ENCODE measurements at regions not wholly inside any gene's neighbourhood (a gene's known extent, or its start where the extent isn't known, plus 50 kb on each side); places are given as distances from the start of the nearest gene placed in this dataset.
A peak's percentile ranks its signal among the peaks of the same experiment; 100 is the strongest.

DNA sequence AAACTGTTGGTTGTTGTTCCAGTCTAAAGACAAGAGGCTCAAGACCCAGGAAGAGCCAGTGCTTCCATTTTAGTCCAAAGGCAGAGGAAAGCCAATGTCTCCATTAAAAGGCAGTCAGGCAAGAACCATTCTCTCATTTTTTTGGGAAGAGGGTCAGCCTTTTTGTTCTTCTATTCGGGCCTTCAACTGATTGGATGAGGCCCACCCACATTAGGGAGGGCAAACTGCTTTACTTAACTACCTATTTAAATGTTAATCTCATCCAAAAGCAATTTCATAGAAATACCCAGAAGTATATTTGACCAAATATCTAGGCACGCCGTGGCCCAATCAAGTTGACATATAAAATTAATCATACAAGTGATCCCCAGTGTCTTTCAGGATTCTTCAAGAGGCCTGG, 104.4 kb upstream of the SYT6 start:
- TF ChIP-seq, protein P1, sequence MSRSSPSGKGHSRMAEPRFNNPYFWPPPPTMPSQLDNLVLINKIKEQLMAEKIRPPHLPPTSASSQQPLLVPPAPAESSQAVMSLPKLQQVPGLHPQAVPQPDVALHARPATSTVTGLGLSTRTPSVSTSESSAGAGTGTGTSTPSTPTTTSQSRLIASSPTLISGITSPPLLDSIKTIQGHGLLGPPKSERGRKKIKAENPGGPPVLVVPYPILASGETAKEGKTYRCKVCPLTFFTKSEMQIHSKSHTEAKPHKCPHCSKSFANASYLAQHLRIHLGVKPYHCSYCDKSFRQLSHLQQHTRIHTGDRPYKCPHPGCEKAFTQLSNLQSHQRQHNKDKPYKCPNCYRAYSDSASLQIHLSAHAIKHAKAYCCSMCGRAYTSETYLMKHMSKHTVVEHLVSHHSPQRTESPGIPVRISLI (tag by site-specific recombination; IDR thresholded peaks at IDR 0.05), result no peak
- peak; percentile 96 for TF ChIP-seq ZNF10 (tag by site-specific recombination; IDR thresholded peaks at IDR 0.05)
- no peak overlapping the region for H3K4me3 ChIP-seq (ENCODE audit: low read depth, low read length)
- H3K36me3 ChIP-seq (ENCODE audit: control insufficient read depth in 2 of 2, insufficient read depth in 1 of 2, low read length in 2 of 2), result no peaks in the 10 kb centered on the region
- ChIA-PET POLR2A (no interaction called here), CTCF (interaction anchor here (1.4 kb wide), 1 partner anchor 25 kb away, joined by 3 read pairs; no protein-coding TSS in a partner anchor)
- no peaks in the 10 kb centered on the region for H3K9me3 ChIP-seq (ENCODE audit: control insufficient read depth, insufficient read depth, low read depth, low read length)
- H3K4me1 ChIP-seq (ENCODE audit: control insufficient read depth, insufficient read depth, low read length), result no peaks in the 10 kb centered on the region
- H3K27ac ChIP-seq (ENCODE audit: extremely low read depth, low read depth, low read length), result no peak overlapping the region

GRCh38 chr1:114257554-114257953, 103.9 kb upstream of the SYT6 start:
- Histone ChIP-seq H3K36me3 (ENCODE audit: control insufficient read depth in 2 of 2, insufficient read depth in 1 of 2, low read length in 2 of 2) (no peaks in the 10 kb centered on the region), H3K4me3 (ENCODE audit: low read depth, low read length) (no peak overlapping the region), H3K9me3 (ENCODE audit: control insufficient read depth, insufficient read depth, low read depth, low read length) (no peaks in the 10 kb centered on the region), H3K27ac (ENCODE audit: extremely low read depth, low read depth, low read length) (no peak overlapping the region), H3K4me1 (ENCODE audit: control insufficient read depth, insufficient read depth, low read length) (no peaks in the 10 kb centered on the region)
- TF ChIP-seq ZSCAN23 (tag by site-specific recombination; IDR thresholded peaks at IDR 0.05) (no peak), ZNF548 (tag by site-specific recombination; IDR thresholded peaks at IDR 0.05) (no peak), ZNF785 (tag by site-specific recombination; IDR thresholded peaks at IDR 0.05) (no peak), BCL6B (tag by site-specific recombination; IDR thresholded peaks at IDR 0.05) (no peak), MYNN (tag by site-specific recombination; IDR thresholded peaks at IDR 0.05; ENCODE audit: borderline replicate concordance) (no peak), ZNF654 (tag by site-specific recombination; IDR thresholded peaks at IDR 0.05; ENCODE audit: low read depth) (no peak)
- TF ChIP-seq, protein P2, sequence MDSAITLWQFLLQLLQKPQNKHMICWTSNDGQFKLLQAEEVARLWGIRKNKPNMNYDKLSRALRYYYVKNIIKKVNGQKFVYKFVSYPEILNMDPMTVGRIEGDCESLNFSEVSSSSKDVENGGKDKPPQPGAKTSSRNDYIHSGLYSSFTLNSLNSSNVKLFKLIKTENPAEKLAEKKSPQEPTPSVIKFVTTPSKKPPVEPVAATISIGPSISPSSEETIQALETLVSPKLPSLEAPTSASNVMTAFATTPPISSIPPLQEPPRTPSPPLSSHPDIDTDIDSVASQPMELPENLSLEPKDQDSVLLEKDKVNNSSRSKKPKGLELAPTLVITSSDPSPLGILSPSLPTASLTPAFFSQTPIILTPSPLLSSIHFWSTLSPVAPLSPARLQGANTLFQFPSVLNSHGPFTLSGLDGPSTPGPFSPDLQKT (IDR thresholded peaks at IDR 0.05; ENCODE audit: borderline replicate concordance, low read depth, low read length), result no peak
- ChIA-PET POLR2A (no interaction called here), CTCF (interaction anchor here (0.5 kb wide), 1 partner anchor 25 kb away, joined by 5 read pairs; no protein-coding TSS in a partner anchor)

- no peaks in the 10 kb centered on the region for H3K36me3 ChIP-seq (ENCODE audit: control insufficient read depth in 2 of 2, insufficient read depth in 1 of 2, low read length in 2 of 2)
- CTCF ChIA-PET, result interaction anchor here (0.7 kb wide), 1 partner anchor 424 kb away, joined by 3 read pairs; no protein-coding TSS in a partner anchor
- POLR2A ChIA-PET, result no interaction called here
- H3K27ac ChIP-seq (ENCODE audit: extremely low read depth, low read depth, low read length), result no peak overlapping the region
- no peak overlapping the region for H3K4me3 ChIP-seq (ENCODE audit: low read depth, low read length)
- H3K4me1 ChIP-seq (ENCODE audit: control insufficient read depth, insufficient read depth, low read length), result no peaks in the 10 kb centered on the region
- H3K9me3 ChIP-seq (ENCODE audit: control insufficient read depth, insufficient read depth, low read depth, low read length), result no peaks in the 10 kb centered on the region
- no peak for TF ChIP-seq ZNF302 (tag by site-specific recombination; IDR thresholded peaks at IDR 0.05; ENCODE audit: low read depth)
- no peak for TF ChIP-seq ZNF785 (tag by site-specific recombination; IDR thresholded peaks at IDR 0.05)
- no peak for TF ChIP-seq TCF7L2 (IDR thresholded peaks at IDR 0.05; ENCODE audit: borderline replicate concordance, low read depth, low read length)
- TF ChIP-seq ZNF266 (tag by site-specific recombination; IDR thresholded peaks at IDR 0.05; ENCODE audit: low read depth), result no peak
- no peak for TF ChIP-seq ZNF280C (tag by site-specific recombination; IDR thresholded peaks at IDR 0.05)
- TF ChIP-seq, protein P3, sequence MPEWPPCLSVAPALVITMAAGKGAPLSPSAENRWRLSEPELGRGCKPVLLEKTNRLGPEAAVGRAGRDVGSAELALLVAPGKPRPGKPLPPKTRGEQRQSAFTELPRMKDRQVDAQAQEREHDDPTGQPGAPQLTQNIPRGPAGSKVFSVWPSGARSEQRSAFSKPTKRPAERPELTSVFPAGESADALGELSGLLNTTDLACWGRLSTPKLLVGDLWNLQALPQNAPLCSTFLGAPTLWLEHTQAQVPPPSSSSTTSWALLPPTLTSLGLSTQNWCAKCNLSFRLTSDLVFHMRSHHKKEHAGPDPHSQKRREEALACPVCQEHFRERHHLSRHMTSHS (tag by site-specific recombination; IDR thresholded peaks at IDR 0.05), result no peak
- TF ChIP-seq ZNF558 (tag by site-specific recombination; IDR thresholded peaks at IDR 0.05), result no peak
- TF ChIP-seq ZBTB44 (tag by site-specific recombination; IDR thresholded peaks at IDR 0.05), result no peak
- TF ChIP-seq ZNF514 (tag by site-specific recombination; IDR thresholded peaks at IDR 0.05), result no peak
- no peak for TF ChIP-seq ZNF394 (tag by site-specific recombination; IDR thresholded peaks at IDR 0.05; ENCODE audit: borderline replicate concordance)
- TF ChIP-seq, protein P4, sequence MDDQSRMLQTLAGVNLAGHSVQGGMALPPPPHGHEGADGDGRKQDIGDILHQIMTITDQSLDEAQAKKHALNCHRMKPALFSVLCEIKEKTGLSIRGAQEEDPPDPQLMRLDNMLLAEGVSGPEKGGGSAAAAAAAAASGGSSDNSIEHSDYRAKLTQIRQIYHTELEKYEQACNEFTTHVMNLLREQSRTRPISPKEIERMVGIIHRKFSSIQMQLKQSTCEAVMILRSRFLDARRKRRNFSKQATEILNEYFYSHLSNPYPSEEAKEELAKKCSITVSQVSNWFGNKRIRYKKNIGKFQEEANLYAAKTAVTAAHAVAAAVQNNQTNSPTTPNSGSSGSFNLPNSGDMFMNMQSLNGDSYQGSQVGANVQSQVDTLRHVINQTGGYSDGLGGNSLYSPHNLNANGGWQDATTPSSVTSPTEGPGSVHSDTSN (CRISPR knock-in tag; IDR thresholded peaks at IDR 0.05), result no peak
- no peak for TF ChIP-seq ZNF600 (tag by site-specific recombination; IDR thresholded peaks at IDR 0.05)
- TF ChIP-seq SP7 (tag by site-specific recombination; IDR thresholded peaks at IDR 0.05), result no peak
- no peak for TF ChIP-seq ZNF155 (tag by site-specific recombination; IDR thresholded peaks at IDR 0.05)
- no peak for TF ChIP-seq SETDB1 (IDR thresholded peaks at IDR 0.05; ENCODE audit: insufficient read length, low read length)
Observed at GRCh38 chr1:114253900-114254299, 100.2 kb upstream of the SYT6 start.

Data from HEK293 (cell line).